MM.1S (cell line): ENCODE measurements at regions not wholly inside any gene's neighbourhood (a gene's known extent, or its start where the extent isn't known, plus 50 kb on each side); places are given as distances from the start of the nearest gene placed in this dataset.

Source experiments
- CTCF ChIP-seq: fragments of 300-600 bp; sonication (generic); IDR thresholded peaks from 2 replicates; pipeline ENCODE4 v1.5.1; 2016; ENCODE audit warnings: antibody characterized with exemption, low read length, mixed read lengths
- EZH2 ChIP-seq: fragments of 300-600 bp; sonication (generic); optimal IDR thresholded peaks from 2 replicates; pipeline ENCODE3; 2017; ENCODE audit warnings: low read depth, mild to moderate bottlenecking, antibody characterized with exemption, low read length, mixed read lengths
- EZH2phosphoT487 ChIP-seq: fragments of 300-600 bp; sonication (generic); IDR thresholded peaks from 2 replicates; pipeline ENCODE4 v1.6.1; 2018; ENCODE audit warnings: antibody characterized with exemption, low read length

- TF ChIP-seq CTCF (no peak), EZH2phosphoT487 (no peak), EZH2 (no peak)
Measured at GRCh38 chr7:138173548-138173947, 97.3 kb downstream of the AKR1D1 start.
